ENCODE measurements at regions not wholly inside any gene's neighbourhood (a gene's known extent, or its start where the extent isn't known, plus 50 kb on each side); places are given as distances from the start of the nearest gene placed in this dataset.
"Not testable (repeated sequence)": the region's sequence is repeated elsewhere in the genome, so short reads cannot be mapped to it uniquely, and the experiment has no call there.

GRCh38 chr2:116304328-116304727 is 1510.2 kb upstream of the DDX18 start:
- peaks cover 9% of the 10 kb centered on the region for H3K9me3 Mint-ChIP-seq (ENCODE audit: unreplicated experiment)
- intact Hi-C loops (cut with micrococcal nuclease), result no loop called here
- H3K4me1 Mint-ChIP-seq (ENCODE audit: insufficient read depth, unreplicated experiment), result peaks cover 5% of the 10 kb centered on the region
- no peak for DNase-seq (ENCODE audit: unreplicated experiment)
- no peaks in the 10 kb centered on the region for H3K36me3 Mint-ChIP-seq (ENCODE audit: insufficient read depth, unreplicated experiment)
- H3K27me3 Mint-ChIP-seq (ENCODE audit: insufficient read depth, unreplicated experiment), result no peaks in the 10 kb centered on the region
- H3K4me3 Mint-ChIP-seq (ENCODE audit: unreplicated experiment), result no peak overlapping the region
- ChIA-PET CTCF (no interaction called here), POLR2A (interaction anchor here (0.5 kb wide), 1 partner anchor 9 kb away, joined by 3 read pairs; no protein-coding TSS in a partner anchor)
- H3K27ac Mint-ChIP-seq (ENCODE audit: low read depth, unreplicated experiment), result no peak overlapping the region
- BruUV-seq (replicated peaks), result no TSS peak
- no peak for TF ChIP-seq CTCF (IDR thresholded peaks at IDR 0.05; ENCODE audit: unreplicated experiment)

GRCh38 chr2:116317111-116317510 is 1497.4 kb upstream of the DDX18 start:
- Mint-ChIP-seq H3K9me3 (ENCODE audit: unreplicated experiment) (peaks cover 32% of the 10 kb centered on the region), H3K4me1 (ENCODE audit: insufficient read depth, unreplicated experiment) (no peaks in the 10 kb centered on the region), H3K36me3 (ENCODE audit: insufficient read depth, unreplicated experiment) (peaks cover 8% of the 10 kb centered on the region), H3K27ac (ENCODE audit: low read depth, unreplicated experiment) (no peak overlapping the region), H3K27me3 (ENCODE audit: insufficient read depth, unreplicated experiment) (no peaks in the 10 kb centered on the region), H3K4me3 (ENCODE audit: unreplicated experiment) (no peak overlapping the region)
- TF ChIP-seq CTCF (IDR thresholded peaks at IDR 0.05; ENCODE audit: unreplicated experiment), result no peak
- ChIA-PET POLR2A (no interaction called here), CTCF (no interaction called here)
- DNase-seq (ENCODE audit: unreplicated experiment), result no peak
- intact Hi-C loops (cut with micrococcal nuclease), result no loop called here
- BruUV-seq (replicated peaks), result no TSS peak

- DNase-seq (ENCODE audit: unreplicated experiment); H3K36me3 Mint-ChIP-seq (ENCODE audit: insufficient read depth, unreplicated experiment); POLR2A ChIA-PET; H3K4me3 Mint-ChIP-seq (ENCODE audit: unreplicated experiment); intact Hi-C loops (cut with micrococcal nuclease); BruUV-seq (replicated peaks); H3K4me1 Mint-ChIP-seq (ENCODE audit: insufficient read depth, unreplicated experiment); H3K27me3 Mint-ChIP-seq (ENCODE audit: insufficient read depth, unreplicated experiment); H3K27ac Mint-ChIP-seq (ENCODE audit: low read depth, unreplicated experiment): not testable (repeated sequence)
- CTCF ChIA-PET, result interaction anchor here (0.6 kb wide), 1 partner anchor 10 kb away, joined by 3 read pairs; no protein-coding TSS in a partner anchor
- H3K9me3 Mint-ChIP-seq (ENCODE audit: unreplicated experiment), result peaks cover 30% of the 10 kb centered on the region
Measured at GRCh38 chr2:116318551-116318950, 1495.9 kb upstream of the DDX18 start.

- H3K27me3 Mint-ChIP-seq (ENCODE audit: insufficient read depth, unreplicated experiment), result no peaks in the 10 kb centered on the region
- TF ChIP-seq CTCF (IDR thresholded peaks at IDR 0.05; ENCODE audit: unreplicated experiment), result no peak
- H3K4me1 Mint-ChIP-seq (ENCODE audit: insufficient read depth, unreplicated experiment), result no peaks in the 10 kb centered on the region
- BruUV-seq (replicated peaks), result no TSS peak
- peaks cover 25% of the 10 kb centered on the region for H3K9me3 Mint-ChIP-seq (ENCODE audit: unreplicated experiment)
- ChIA-PET POLR2A (no interaction called here), CTCF (no interaction called here)
- H3K36me3 Mint-ChIP-seq (ENCODE audit: insufficient read depth, unreplicated experiment), result peaks cover 8% of the 10 kb centered on the region
- no peak overlapping the region for H3K4me3 Mint-ChIP-seq (ENCODE audit: unreplicated experiment)
- no peak overlapping the region for H3K27ac Mint-ChIP-seq (ENCODE audit: low read depth, unreplicated experiment)
- intact Hi-C loops (cut with micrococcal nuclease), result no loop called here
- no peak for DNase-seq (ENCODE audit: unreplicated experiment)
Measured at GRCh38 chr2:116319001-116319400, 1495.5 kb upstream of the DDX18 start.

GRCh38 chr2:116319935-116320334 is 1494.6 kb upstream of the DDX18 start:
- Mint-ChIP-seq H3K27me3 (ENCODE audit: insufficient read depth, unreplicated experiment) (no peaks in the 10 kb centered on the region), H3K36me3 (ENCODE audit: insufficient read depth, unreplicated experiment) (peaks cover 8% of the 10 kb centered on the region), H3K27ac (ENCODE audit: low read depth, unreplicated experiment) (no peak overlapping the region), H3K9me3 (ENCODE audit: unreplicated experiment) (peaks cover 16% of the 10 kb centered on the region), H3K4me3 (ENCODE audit: unreplicated experiment) (no peak overlapping the region), H3K4me1 (ENCODE audit: insufficient read depth, unreplicated experiment) (no peaks in the 10 kb centered on the region)
- no peak for DNase-seq (ENCODE audit: unreplicated experiment)
- intact Hi-C loops (cut with micrococcal nuclease), result no loop called here
- POLR2A ChIA-PET, result no interaction called here
- BruUV-seq (replicated peaks), result no TSS peak
- CTCF ChIA-PET, result no interaction called here
- no peak for TF ChIP-seq CTCF (IDR thresholded peaks at IDR 0.05; ENCODE audit: unreplicated experiment)

Measured in MCF 10A (cell line).